ENCODE measurements at regions not wholly inside any gene's neighbourhood (a gene's known extent, or its start where the extent isn't known, plus 50 kb on each side); places are given as distances from the start of the nearest gene placed in this dataset.

GRCh38 chr20:17793986-17794385 lies 94.2 kb downstream of the BANF2 start:
- TF ChIP-seq CTCF (IDR thresholded peaks at IDR 0.05) = no peak
- TF ChIP-seq POLR2A (IDR thresholded peaks at IDR 0.05) = no peak
